ENCODE measurements at regions not wholly inside any gene's neighbourhood (a gene's known extent, or its start where the extent isn't known, plus 50 kb on each side); places are given as distances from the start of the nearest gene placed in this dataset.

DNA sequence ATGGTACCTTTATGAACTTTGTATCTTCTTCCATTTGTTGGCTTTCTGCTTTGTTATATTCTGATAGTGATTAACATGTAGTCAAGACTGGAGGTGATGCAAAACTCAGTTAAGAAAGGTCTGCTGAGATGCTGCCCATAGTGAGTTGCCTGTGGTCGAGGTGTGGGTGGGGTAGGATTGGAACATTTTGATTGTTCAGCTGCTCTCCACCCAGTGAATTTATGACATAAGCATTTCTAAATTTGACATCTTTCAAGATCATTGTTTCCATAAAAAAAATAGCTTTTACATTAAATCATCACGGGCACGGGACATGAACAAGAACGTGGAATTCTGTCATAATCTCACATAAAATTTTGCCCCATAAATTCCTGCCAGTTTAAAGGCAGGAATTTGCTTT, 146.6 kb upstream of the POU3F2 start:
- TF ChIP-seq, protein P1, sequence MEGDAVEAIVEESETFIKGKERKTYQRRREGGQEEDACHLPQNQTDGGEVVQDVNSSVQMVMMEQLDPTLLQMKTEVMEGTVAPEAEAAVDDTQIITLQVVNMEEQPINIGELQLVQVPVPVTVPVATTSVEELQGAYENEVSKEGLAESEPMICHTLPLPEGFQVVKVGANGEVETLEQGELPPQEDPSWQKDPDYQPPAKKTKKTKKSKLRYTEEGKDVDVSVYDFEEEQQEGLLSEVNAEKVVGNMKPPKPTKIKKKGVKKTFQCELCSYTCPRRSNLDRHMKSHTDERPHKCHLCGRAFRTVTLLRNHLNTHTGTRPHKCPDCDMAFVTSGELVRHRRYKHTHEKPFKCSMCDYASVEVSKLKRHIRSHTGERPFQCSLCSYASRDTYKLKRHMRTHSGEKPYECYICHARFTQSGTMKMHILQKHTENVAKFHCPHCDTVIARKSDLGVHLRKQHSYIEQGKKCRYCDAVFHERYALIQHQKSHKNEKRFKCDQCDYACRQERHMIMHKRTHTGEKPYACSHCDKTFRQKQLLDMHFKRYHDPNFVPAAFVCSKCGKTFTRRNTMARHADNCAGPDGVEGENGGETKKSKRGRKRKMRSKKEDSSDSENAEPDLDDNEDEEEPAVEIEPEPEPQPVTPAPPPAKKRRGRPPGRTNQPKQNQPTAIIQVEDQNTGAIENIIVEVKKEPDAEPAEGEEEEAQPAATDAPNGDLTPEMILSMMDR (conservative IDR thresholded peaks at IDR 0.05; ENCODE audit: low read depth, low read length) = no peak
- no peak for TF ChIP-seq EZH2 (IDR thresholded peaks at IDR 0.05; ENCODE audit: borderline replicate concordance, low read depth, low read length, poor library complexity, severe bottlenecking)
